Activated CD4-positive, alpha-beta T cell treated with anti-CD3 and anti-CD28 coated beads, Interleukin-2, amount 10 ng/mL, durations not matched to agents 24 days and 14 days (primary cell): ENCODE measurements at regions not wholly inside any gene's neighbourhood (a gene's known extent, or its start where the extent isn't known, plus 50 kb on each side); places are given as distances from the start of the nearest gene placed in this dataset.
"Not testable (repeated sequence)": the region's sequence is repeated elsewhere in the genome, so short reads cannot be mapped to it uniquely, and the experiment has no call there.

Source experiments
- DNase-seq: peaks from one replicate; pipeline ENCODE4 v3.0.0; 2022
- H3K27ac Mint-ChIP-seq: one replicate; pipeline ENCODE4 v1.8.0; 2022; ENCODE audit warnings: mild to moderate bottlenecking, mixed read lengths
- H3K27me3 Mint-ChIP-seq: one replicate; pipeline ENCODE4 v1.8.0; 2022; ENCODE audit warnings: mixed read lengths
- H3K36me3 Mint-ChIP-seq: one replicate; pipeline ENCODE4 v1.8.0; 2022; ENCODE audit warnings: low read depth, mild to moderate bottlenecking, mixed read lengths
- H3K4me1 Mint-ChIP-seq: one replicate; pipeline ENCODE4 v1.8.0; 2021; ENCODE audit warnings: mixed read lengths
- H3K4me3 Mint-ChIP-seq: one replicate; pipeline ENCODE4 v1.8.0; 2022; ENCODE audit warnings: mild to moderate bottlenecking, moderate library complexity, mixed read lengths
- H3K9me3 Mint-ChIP-seq: one replicate; pipeline ENCODE4 v1.8.0; 2021; ENCODE audit warnings: mixed read lengths
- intact Hi-C: fragments of 100-400 bp; cut with micrococcal nuclease; formaldehyde crosslinking; loops from one replicate; pipeline ENCODE4 v1.15.1; 2023

GRCh38 chr1:14140831-14141401 is 440.9 kb downstream of the PRDM2 start:
- no peak overlapping the region for H3K4me3 Mint-ChIP-seq
- H3K9me3 Mint-ChIP-seq = no peaks in the 10 kb centered on the region
- no peak for DNase-seq
- intact Hi-C loops = no loop called here
- H3K27me3 Mint-ChIP-seq = no peaks in the 10 kb centered on the region
- no peaks in the 10 kb centered on the region for H3K4me1 Mint-ChIP-seq
- no peaks in the 10 kb centered on the region for H3K36me3 Mint-ChIP-seq
- H3K27ac Mint-ChIP-seq = no peak overlapping the region

GRCh38 chr1:14141656-14142055 is 441.7 kb downstream of the PRDM2 start:
- no peaks in the 10 kb centered on the region for H3K27me3 Mint-ChIP-seq
- intact Hi-C loops = no loop called here
- H3K4me1 Mint-ChIP-seq = no peaks in the 10 kb centered on the region
- DNase-seq = no peak
- no peaks in the 10 kb centered on the region for H3K36me3 Mint-ChIP-seq
- no peak overlapping the region for H3K4me3 Mint-ChIP-seq
- no peak overlapping the region for H3K27ac Mint-ChIP-seq
- H3K9me3 Mint-ChIP-seq = no peaks in the 10 kb centered on the region

- no peak overlapping the region for H3K27ac Mint-ChIP-seq
Measured at GRCh38 chr1:14142397-14143100, 442.6 kb downstream of the PRDM2 start.

GRCh38 chr1:14143777-14144176 is 443.8 kb downstream of the PRDM2 start:
- Mint-ChIP-seq H3K9me3 (no peaks in the 10 kb centered on the region), H3K4me3 (no peak overlapping the region), H3K27ac (no peak overlapping the region), H3K36me3 (no peaks in the 10 kb centered on the region), H3K27me3 (no peaks in the 10 kb centered on the region), H3K4me1 (no peaks in the 10 kb centered on the region)
- intact Hi-C loops = no loop called here
- DNase-seq = no peak

More at GRCh38 chr1:14142397-14143100, 442.6 kb downstream of the PRDM2 start:
- Mint-ChIP-seq H3K4me3 (no peak overlapping the region), H3K9me3 (no peaks in the 10 kb centered on the region), H3K36me3 (no peaks in the 10 kb centered on the region), H3K27me3 (no peaks in the 10 kb centered on the region), H3K4me1 (no peaks in the 10 kb centered on the region)
- intact Hi-C loops = no loop called here
- DNase-seq = no peak

GRCh38 chr1:14148526-14148925 is 448.5 kb downstream of the PRDM2 start:
- DNase-seq = no peak
- intact Hi-C loops = no loop called here
- H3K36me3 Mint-ChIP-seq = no peaks in the 10 kb centered on the region
- no peak overlapping the region for H3K4me3 Mint-ChIP-seq
- no peak overlapping the region for H3K27ac Mint-ChIP-seq
- H3K9me3 Mint-ChIP-seq = no peaks in the 10 kb centered on the region
- no peaks in the 10 kb centered on the region for H3K4me1 Mint-ChIP-seq
- no peaks in the 10 kb centered on the region for H3K27me3 Mint-ChIP-seq

- H3K36me3 Mint-ChIP-seq = no peaks in the 10 kb centered on the region
- no peak overlapping the region for H3K27ac Mint-ChIP-seq
- no peaks in the 10 kb centered on the region for H3K4me1 Mint-ChIP-seq
- H3K27me3 Mint-ChIP-seq = no peaks in the 10 kb centered on the region
- intact Hi-C loops = no loop called here
- H3K4me3 Mint-ChIP-seq = no peak overlapping the region
- H3K9me3 Mint-ChIP-seq = no peaks in the 10 kb centered on the region
- DNase-seq = no peak
Measured at GRCh38 chr1:14149431-14149830, 449.1 kb upstream of the KAZN start.

- Mint-ChIP-seq H3K4me1 (no peaks in the 10 kb centered on the region), H3K9me3 (peaks cover 4% of the 10 kb centered on the region), H3K4me3 (no peak overlapping the region), H3K27me3 (no peaks in the 10 kb centered on the region), H3K27ac (no peak overlapping the region), H3K36me3 (no peaks in the 10 kb centered on the region)
- intact Hi-C loops = no loop called here
- no peak for DNase-seq
Measured at GRCh38 chr1:14156543-14156942, 441.9 kb upstream of the KAZN start.

- Mint-ChIP-seq H3K4me1 (no peaks in the 10 kb centered on the region), H3K4me3 (no peak overlapping the region)
- intact Hi-C loops = no loop called here
Measured at GRCh38 chr1:14160781-14161180, 437.7 kb upstream of the KAZN start.

GRCh38 chr1:14163246-14163645 is 435.2 kb upstream of the KAZN start:
- Mint-ChIP-seq H3K27me3 (no peaks in the 10 kb centered on the region), H3K4me3 (no peak overlapping the region), H3K27ac (no peak overlapping the region), H3K9me3 (peaks cover 1% of the 10 kb centered on the region), H3K4me1 (no peaks in the 10 kb centered on the region), H3K36me3 (no peaks in the 10 kb centered on the region)
- intact Hi-C loops = no loop called here
- DNase-seq = no peak

More at GRCh38 chr1:14160781-14161180, 437.7 kb upstream of the KAZN start:
- no peaks in the 10 kb centered on the region for H3K36me3 Mint-ChIP-seq
- peaks cover 4% of the 10 kb centered on the region for H3K9me3 Mint-ChIP-seq
- H3K27ac Mint-ChIP-seq = no peak overlapping the region
- DNase-seq = no peak
- H3K27me3 Mint-ChIP-seq = no peaks in the 10 kb centered on the region

- intact Hi-C loops = no loop called here
- no peaks in the 10 kb centered on the region for H3K27me3 Mint-ChIP-seq
- no peak for DNase-seq
- no peak overlapping the region for H3K27ac Mint-ChIP-seq
- no peaks in the 10 kb centered on the region for H3K4me1 Mint-ChIP-seq
- no peaks in the 10 kb centered on the region for H3K36me3 Mint-ChIP-seq
- H3K4me3 Mint-ChIP-seq = no peak overlapping the region
- H3K9me3 Mint-ChIP-seq = no peaks in the 10 kb centered on the region
Measured at GRCh38 chr1:14165371-14165801, 433.1 kb upstream of the KAZN start.

GRCh38 chr1:14167884-14168283 is 430.6 kb upstream of the KAZN start:
- H3K27me3 Mint-ChIP-seq = no peaks in the 10 kb centered on the region
- DNase-seq = no peak
- no peak overlapping the region for H3K4me3 Mint-ChIP-seq
- H3K4me1 Mint-ChIP-seq = no peaks in the 10 kb centered on the region
- H3K36me3 Mint-ChIP-seq = no peaks in the 10 kb centered on the region
- no peak overlapping the region for H3K27ac Mint-ChIP-seq
- intact Hi-C loops = no loop called here
- H3K9me3 Mint-ChIP-seq = no peaks in the 10 kb centered on the region

GRCh38 chr1:14168326-14169063 is 430.0 kb upstream of the KAZN start:
- Mint-ChIP-seq H3K27me3 (no peaks in the 10 kb centered on the region), H3K4me3 (no peak overlapping the region), H3K36me3 (no peaks in the 10 kb centered on the region), H3K9me3 (no peaks in the 10 kb centered on the region), H3K27ac (no peak overlapping the region), H3K4me1 (no peaks in the 10 kb centered on the region)
- intact Hi-C loops = no loop called here
- DNase-seq = no peak

- intact Hi-C loops = no loop called here
- Mint-ChIP-seq H3K27ac (no peak overlapping the region), H3K27me3 (no peaks in the 10 kb centered on the region)
Measured at GRCh38 chr1:14173598-14173997, 424.9 kb upstream of the KAZN start.

GRCh38 chr1:14177866-14178265 is 420.6 kb upstream of the KAZN start:
- H3K27me3 Mint-ChIP-seq = peaks cover 19% of the 10 kb centered on the region
- not testable (repeated sequence) for H3K4me1 Mint-ChIP-seq, H3K4me3 Mint-ChIP-seq

More at GRCh38 chr1:14173598-14173997, 424.9 kb upstream of the KAZN start:
- Mint-ChIP-seq H3K4me1 (no peaks in the 10 kb centered on the region), H3K36me3 (no peaks in the 10 kb centered on the region), H3K4me3 (no peak overlapping the region), H3K9me3 (no peaks in the 10 kb centered on the region)
- no peak for DNase-seq

More at GRCh38 chr1:14177866-14178265, 420.6 kb upstream of the KAZN start:
- DNase-seq, H3K36me3 Mint-ChIP-seq, H3K9me3 Mint-ChIP-seq, H3K27ac Mint-ChIP-seq, intact Hi-C loops: not testable (repeated sequence)
